ENCODE measurements at regions not wholly inside any gene's neighbourhood (a gene's known extent, or its start where the extent isn't known, plus 50 kb on each side); places are given as distances from the start of the nearest gene placed in this dataset.

DNA sequence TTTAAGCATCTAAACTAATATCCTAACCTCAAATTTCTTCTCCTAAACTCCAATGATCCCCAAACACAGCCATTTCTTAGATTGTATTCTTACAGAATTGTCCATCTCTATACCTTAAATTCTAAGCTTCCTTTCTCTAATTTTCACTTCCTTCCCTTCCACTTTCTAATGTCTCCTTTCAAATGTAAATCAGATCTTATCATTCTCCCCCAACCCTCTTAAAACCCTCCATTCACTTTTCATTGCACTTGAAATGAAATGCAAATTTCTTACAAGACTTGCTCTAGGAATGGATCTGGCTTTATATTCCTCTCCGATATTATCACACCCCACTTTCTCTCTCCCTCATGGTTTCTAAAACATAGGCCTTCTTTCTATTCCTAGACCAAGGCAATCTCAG, 534.6 kb downstream of the LMO4 start:
- Mint-ChIP-seq H3K4me1 (no peaks in the 10 kb centered on the region), H3K36me3 (no peaks in the 10 kb centered on the region), H3K27me3 (no peaks in the 10 kb centered on the region), H3K27ac (no peak overlapping the region), H3K4me3 (no peak overlapping the region), H3K9me3 (peaks cover 4 to 17% (median 6%) of the 10 kb centered on the region in 7 donors)
- H3K27ac ChIP-seq (ENCODE audit: insufficient read depth, low read length, poor library complexity, severe bottlenecking): no peak overlapping the region
- H3K9me3 ChIP-seq (ENCODE audit: control insufficient read depth in 2 of 2, low read length in 2 of 2): no peaks in the 10 kb centered on the region
- no peaks in the 10 kb centered on the region for H3K36me3 ChIP-seq (ENCODE audit: control insufficient read depth, insufficient read depth, low read length)
- H3K4me3 ChIP-seq (ENCODE audit: low read depth, low read length): no peak overlapping the region
- DNase-seq (no peak), ATAC-seq (ENCODE audit: low read depth in 2 of 2) (no peak)
- H3K4me1 ChIP-seq (ENCODE audit: control insufficient read depth, insufficient read depth, low read length, poor library complexity, severe bottlenecking): no peaks in the 10 kb centered on the region
- no peaks in the 10 kb centered on the region for H3K27me3 ChIP-seq (ENCODE audit: control insufficient read depth, insufficient read depth, low read length)

DNA sequence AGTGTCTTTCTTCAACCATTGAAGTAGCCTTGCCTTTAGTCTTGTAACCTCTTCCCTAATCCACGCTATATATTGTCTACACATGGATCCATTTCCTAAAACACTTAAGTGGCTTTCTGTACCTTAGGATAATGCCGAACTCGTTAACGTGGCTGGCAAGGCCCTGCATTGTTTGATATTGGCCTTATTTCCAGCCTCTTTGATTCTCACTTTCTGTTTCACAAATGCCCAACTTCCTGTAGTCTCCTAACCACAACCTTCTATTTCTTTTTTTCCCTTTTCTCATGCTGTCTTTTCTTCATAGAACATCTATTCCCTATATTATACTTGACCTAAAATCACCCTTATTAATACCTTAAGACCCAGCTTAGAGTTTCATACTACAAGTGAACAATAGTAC, 536.0 kb downstream of the LMO4 start:
- H3K4me3 ChIP-seq (ENCODE audit: low read depth, low read length): no peak overlapping the region
- no peaks in the 10 kb centered on the region for H3K36me3 ChIP-seq (ENCODE audit: control insufficient read depth, insufficient read depth, low read length)
- no peak overlapping the region for H3K27ac ChIP-seq (ENCODE audit: insufficient read depth, low read length, poor library complexity, severe bottlenecking)
- no peaks in the 10 kb centered on the region for H3K4me1 ChIP-seq (ENCODE audit: control insufficient read depth, insufficient read depth, low read length, poor library complexity, severe bottlenecking)
- no peaks in the 10 kb centered on the region for H3K4me1 Mint-ChIP-seq
- H3K4me3 Mint-ChIP-seq: no peak overlapping the region
- H3K27ac Mint-ChIP-seq: peak overlapping the region in 1 of 3 donors; percentile 62
- no peaks in the 10 kb centered on the region for H3K27me3 ChIP-seq (ENCODE audit: control insufficient read depth, insufficient read depth, low read length)
- H3K9me3 ChIP-seq (ENCODE audit: control insufficient read depth in 2 of 2, low read length in 2 of 2): no peaks in the 10 kb centered on the region
- no peak for ATAC-seq (ENCODE audit: low read depth in 2 of 2)
- H3K27me3 Mint-ChIP-seq: no peaks in the 10 kb centered on the region
- no peak for DNase-seq
- H3K36me3 Mint-ChIP-seq: no peaks in the 10 kb centered on the region
- peaks cover 4 to 10% (median 6%) of the 10 kb centered on the region in 7 donors for H3K9me3 Mint-ChIP-seq

DNA sequence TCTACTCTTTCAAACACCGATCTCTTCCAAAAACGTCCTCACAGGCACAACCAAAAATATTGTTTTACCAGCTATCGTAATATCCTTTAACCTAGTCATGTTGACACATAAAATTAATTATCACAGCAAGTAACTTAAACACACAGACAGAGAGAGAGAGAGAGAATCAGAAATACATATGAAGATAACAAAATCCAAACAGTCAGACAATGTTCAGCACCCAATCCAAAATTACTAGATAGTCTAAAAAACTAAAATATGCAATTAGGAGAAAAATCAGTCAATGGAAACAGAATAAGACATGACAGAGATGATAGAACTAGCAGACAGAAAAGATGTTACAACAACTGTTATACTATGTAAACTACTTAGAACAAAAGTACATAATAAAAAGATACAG, 537.7 kb downstream of the LMO4 start:
- no peaks in the 10 kb centered on the region for H3K36me3 ChIP-seq (ENCODE audit: control insufficient read depth, insufficient read depth, low read length)
- DNase-seq (no peak), ATAC-seq (ENCODE audit: low read depth in 2 of 2) (no peak)
- H3K36me3 Mint-ChIP-seq: no peaks in the 10 kb centered on the region
- H3K27me3 ChIP-seq (ENCODE audit: control insufficient read depth, insufficient read depth, low read length): no peaks in the 10 kb centered on the region
- H3K4me1 Mint-ChIP-seq: no peaks in the 10 kb centered on the region
- H3K4me3 Mint-ChIP-seq: no peak overlapping the region
- no peak overlapping the region for H3K27ac ChIP-seq (ENCODE audit: insufficient read depth, low read length, poor library complexity, severe bottlenecking)
- H3K9me3 Mint-ChIP-seq: peaks cover 4 to 14% (median 7%) of the 10 kb centered on the region in 7 donors
- H3K4me3 ChIP-seq (ENCODE audit: low read depth, low read length): no peak overlapping the region
- H3K4me1 ChIP-seq (ENCODE audit: control insufficient read depth, insufficient read depth, low read length, poor library complexity, severe bottlenecking): no peaks in the 10 kb centered on the region
- no peaks in the 10 kb centered on the region for H3K9me3 ChIP-seq (ENCODE audit: control insufficient read depth in 2 of 2, low read length in 2 of 2)
- no peak overlapping the region for H3K27ac Mint-ChIP-seq
- H3K27me3 Mint-ChIP-seq: no peaks in the 10 kb centered on the region

DNA sequence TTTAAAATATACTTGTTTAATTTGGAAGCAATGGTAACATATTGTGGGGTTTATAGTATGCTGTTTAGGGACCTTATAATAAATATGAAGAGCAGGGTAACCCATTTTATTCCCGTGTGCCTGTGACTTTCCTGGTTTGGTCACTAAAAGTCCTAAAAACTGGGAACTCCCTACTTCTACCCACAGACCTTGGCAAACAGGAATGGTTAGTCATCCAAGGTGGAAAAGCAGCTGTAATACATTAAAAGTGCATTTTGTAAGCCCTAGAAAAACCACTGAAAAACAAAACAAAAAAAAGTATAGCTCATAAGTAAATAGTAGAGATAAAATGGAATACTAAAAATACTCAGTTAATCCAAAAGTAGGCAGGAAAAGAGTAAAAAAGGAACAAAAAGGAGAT, 538.9 kb downstream of the LMO4 start:
- no peaks in the 10 kb centered on the region for H3K4me1 ChIP-seq (ENCODE audit: control insufficient read depth, insufficient read depth, low read length, poor library complexity, severe bottlenecking)
- Mint-ChIP-seq H3K4me1 (no peaks in the 10 kb centered on the region), H3K4me3 (no peak overlapping the region), H3K9me3 (peaks cover 4 to 14% (median 7%) of the 10 kb centered on the region in 7 donors), H3K36me3 (no peaks in the 10 kb centered on the region), H3K27ac (no peak overlapping the region), H3K27me3 (no peaks in the 10 kb centered on the region)
- no peaks in the 10 kb centered on the region for H3K36me3 ChIP-seq (ENCODE audit: control insufficient read depth, insufficient read depth, low read length)
- ATAC-seq (ENCODE audit: low read depth in 2 of 2) (no peak), DNase-seq (no peak)
- H3K4me3 ChIP-seq (ENCODE audit: low read depth, low read length): no peak overlapping the region
- H3K27me3 ChIP-seq (ENCODE audit: control insufficient read depth, insufficient read depth, low read length): no peaks in the 10 kb centered on the region
- H3K27ac ChIP-seq (ENCODE audit: insufficient read depth, low read length, poor library complexity, severe bottlenecking): no peak overlapping the region
- H3K9me3 ChIP-seq (ENCODE audit: control insufficient read depth in 2 of 2, low read length in 2 of 2): no peaks in the 10 kb centered on the region

DNA sequence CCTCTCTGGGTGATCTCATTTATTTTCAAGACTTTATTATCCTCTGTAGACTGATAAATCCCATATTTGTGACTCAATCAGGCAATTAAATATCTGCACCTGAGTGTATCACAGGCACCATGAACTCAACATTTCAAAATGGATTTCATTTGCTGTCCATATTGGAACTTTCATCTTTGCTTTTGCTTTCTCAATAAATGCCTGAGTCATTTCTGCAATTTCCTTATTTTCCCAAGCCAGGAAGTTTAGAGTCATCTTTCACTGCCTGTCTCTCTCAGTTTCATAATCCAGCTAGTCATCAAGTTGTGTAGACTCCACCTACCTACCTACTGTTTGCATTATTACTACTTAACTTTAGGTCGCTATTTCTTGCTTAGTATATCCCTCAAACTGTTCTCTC, 540.9 kb downstream of the LMO4 start:
- no peak for DNase-seq
- Mint-ChIP-seq H3K4me1 (no peaks in the 10 kb centered on the region), H3K4me3 (no peak overlapping the region), H3K27ac (no peak overlapping the region), H3K9me3 (peaks cover 1 to 14% (median 7%) of the 10 kb centered on the region in 7 donors), H3K36me3 (no peaks in the 10 kb centered on the region), H3K27me3 (no peaks in the 10 kb centered on the region)
- no peak for ATAC-seq (ENCODE audit: low read depth in 2 of 2)
- no peak overlapping the region for H3K27ac ChIP-seq (ENCODE audit: insufficient read depth, low read length, poor library complexity, severe bottlenecking)
- H3K4me3 ChIP-seq (ENCODE audit: low read depth, low read length): no peak overlapping the region
- no peaks in the 10 kb centered on the region for H3K27me3 ChIP-seq (ENCODE audit: control insufficient read depth, insufficient read depth, low read length)
- no peaks in the 10 kb centered on the region for H3K36me3 ChIP-seq (ENCODE audit: control insufficient read depth, insufficient read depth, low read length)
- no peaks in the 10 kb centered on the region for H3K4me1 ChIP-seq (ENCODE audit: control insufficient read depth, insufficient read depth, low read length, poor library complexity, severe bottlenecking)
- no peaks in the 10 kb centered on the region for H3K9me3 ChIP-seq (ENCODE audit: control insufficient read depth in 2 of 2, low read length in 2 of 2)

DNA sequence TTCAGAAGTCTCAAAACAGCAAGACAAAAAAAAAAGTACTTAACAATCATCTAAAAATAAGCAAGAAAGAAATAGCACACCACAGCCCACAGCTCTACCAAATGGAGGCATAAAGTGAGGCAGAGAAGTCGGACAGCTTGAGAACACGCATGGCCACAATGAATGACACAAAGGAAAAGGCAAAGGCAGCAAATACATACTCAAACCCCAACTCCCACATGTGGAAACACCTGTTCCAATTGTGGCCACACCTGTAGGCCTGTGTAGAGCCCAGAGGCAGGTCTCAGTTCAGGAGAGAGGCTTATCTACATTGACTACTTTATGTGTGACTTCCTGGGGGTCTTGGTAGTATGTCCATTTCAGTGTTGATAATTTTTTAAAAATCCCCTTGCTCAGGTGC, 543.5 kb downstream of the LMO4 start:
- H3K9me3 ChIP-seq (ENCODE audit: control insufficient read depth in 2 of 2, low read length in 2 of 2): no peaks in the 10 kb centered on the region
- H3K36me3 ChIP-seq (ENCODE audit: control insufficient read depth, insufficient read depth, low read length): no peaks in the 10 kb centered on the region
- H3K36me3 Mint-ChIP-seq: no peaks in the 10 kb centered on the region
- H3K4me1 ChIP-seq (ENCODE audit: control insufficient read depth, insufficient read depth, low read length, poor library complexity, severe bottlenecking): no peaks in the 10 kb centered on the region
- no peaks in the 10 kb centered on the region for H3K27me3 Mint-ChIP-seq
- no peak overlapping the region for H3K27ac Mint-ChIP-seq
- H3K4me1 Mint-ChIP-seq: no peaks in the 10 kb centered on the region
- no peak overlapping the region for H3K27ac ChIP-seq (ENCODE audit: insufficient read depth, low read length, poor library complexity, severe bottlenecking)
- no peak overlapping the region for H3K4me3 ChIP-seq (ENCODE audit: low read depth, low read length)
- DNase-seq (no peak), ATAC-seq (ENCODE audit: low read depth in 2 of 2) (no peak)
- H3K4me3 Mint-ChIP-seq: no peak overlapping the region
- H3K9me3 Mint-ChIP-seq: peaks cover 0 to 9% (median 4%) of the 10 kb centered on the region in 7 donors
- no peaks in the 10 kb centered on the region for H3K27me3 ChIP-seq (ENCODE audit: control insufficient read depth, insufficient read depth, low read length)

DNA sequence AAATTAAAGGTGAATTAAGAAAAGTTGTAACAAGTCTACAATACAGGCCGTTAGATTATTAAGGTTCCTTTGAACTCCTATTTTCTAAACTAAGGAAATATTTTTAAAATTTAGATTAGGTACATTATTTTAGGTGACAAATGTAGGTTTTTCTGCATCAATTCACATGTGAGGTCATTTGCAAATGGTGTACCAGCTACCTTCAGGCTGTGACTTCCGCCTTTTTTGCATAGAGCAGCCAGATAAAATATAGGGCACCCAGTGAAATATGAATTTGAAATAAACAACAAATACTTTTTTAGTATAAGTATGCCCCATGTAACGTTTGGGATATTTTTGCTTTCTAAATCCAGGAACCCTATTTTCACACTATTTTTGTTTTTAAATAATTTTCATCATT, 544.0 kb downstream of the LMO4 start:
- Histone ChIP-seq H3K4me1 (ENCODE audit: control insufficient read depth, insufficient read depth, low read length, poor library complexity, severe bottlenecking) (no peaks in the 10 kb centered on the region), H3K27me3 (ENCODE audit: control insufficient read depth, insufficient read depth, low read length) (no peaks in the 10 kb centered on the region), H3K4me3 (ENCODE audit: low read depth, low read length) (no peak overlapping the region), H3K27ac (ENCODE audit: insufficient read depth, low read length, poor library complexity, severe bottlenecking) (no peak overlapping the region), H3K9me3 (ENCODE audit: control insufficient read depth in 2 of 2, low read length in 2 of 2) (no peaks in the 10 kb centered on the region), H3K36me3 (ENCODE audit: control insufficient read depth, insufficient read depth, low read length) (no peaks in the 10 kb centered on the region)
- no peaks in the 10 kb centered on the region for H3K4me1 Mint-ChIP-seq
- no peak for ATAC-seq (ENCODE audit: low read depth in 2 of 2)
- DNase-seq: no peak
- H3K9me3 Mint-ChIP-seq: peaks cover 0 to 8% (median 4%) of the 10 kb centered on the region in 7 donors
- no peak overlapping the region for H3K27ac Mint-ChIP-seq
- H3K4me3 Mint-ChIP-seq: no peak overlapping the region
- no peaks in the 10 kb centered on the region for H3K27me3 Mint-ChIP-seq
- H3K36me3 Mint-ChIP-seq: no peaks in the 10 kb centered on the region

DNA sequence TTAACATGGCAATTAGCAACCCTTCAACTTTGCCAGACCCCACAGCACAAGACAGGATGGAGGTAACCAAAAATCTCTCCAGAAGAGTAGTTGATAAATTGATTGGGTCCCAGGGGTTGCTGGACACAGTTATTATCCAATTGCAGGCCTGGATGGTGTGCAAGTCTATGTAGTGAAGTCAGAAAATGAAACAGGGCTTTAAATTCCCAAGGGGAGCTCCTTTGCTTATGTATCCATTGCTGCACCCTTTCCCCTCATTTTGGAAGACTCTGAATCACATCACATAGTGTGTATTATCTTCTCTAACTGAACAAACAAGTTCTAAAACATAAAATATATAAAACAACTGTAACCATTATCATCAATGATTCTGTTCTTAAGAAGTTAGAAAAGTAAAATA, 550.2 kb downstream of the LMO4 start:
- Mint-ChIP-seq H3K27me3 (no peaks in the 10 kb centered on the region), H3K9me3 (peaks cover 0 to 7% (median 0%) of the 10 kb centered on the region in 7 donors), H3K27ac (no peak overlapping the region), H3K36me3 (no peaks in the 10 kb centered on the region), H3K4me3 (no peak overlapping the region), H3K4me1 (no peaks in the 10 kb centered on the region)
- no peaks in the 10 kb centered on the region for H3K4me1 ChIP-seq (ENCODE audit: control insufficient read depth, insufficient read depth, low read length, poor library complexity, severe bottlenecking)
- ATAC-seq (ENCODE audit: low read depth in 2 of 2): no peak
- H3K27me3 ChIP-seq (ENCODE audit: control insufficient read depth, insufficient read depth, low read length): no peaks in the 10 kb centered on the region
- no peaks in the 10 kb centered on the region for H3K36me3 ChIP-seq (ENCODE audit: control insufficient read depth, insufficient read depth, low read length)
- no peaks in the 10 kb centered on the region for H3K9me3 ChIP-seq (ENCODE audit: control insufficient read depth in 2 of 2, low read length in 2 of 2)
- no peak for DNase-seq
- H3K4me3 ChIP-seq (ENCODE audit: low read depth, low read length): no peak overlapping the region
- no peak overlapping the region for H3K27ac ChIP-seq (ENCODE audit: insufficient read depth, low read length, poor library complexity, severe bottlenecking)

All from CD4-positive, CD25-positive, alpha-beta regulatory T cell (primary cell).